ENCODE measurements at regions not wholly inside any gene's neighbourhood (a gene's known extent, or its start where the extent isn't known, plus 50 kb on each side); places are given as distances from the start of the nearest gene placed in this dataset.
"Not testable (repeated sequence)": the region's sequence is repeated elsewhere in the genome, so short reads cannot be mapped to it uniquely, and the experiment has no call there.

GRCh38 chr12:29004936-29005304 is 144.2 kb upstream of the FAR2 start:
- TF ChIP-seq CTCF (IDR thresholded peaks at IDR 0.05; ENCODE audit: unreplicated experiment), result no peak
- H3K36me3 Mint-ChIP-seq (ENCODE audit: low read depth, unreplicated experiment), result no peaks in the 10 kb centered on the region
- H3K4me3 Mint-ChIP-seq (ENCODE audit: unreplicated experiment), result no peak overlapping the region

GRCh38 chr12:29008786-29009185 is 140.3 kb upstream of the FAR2 start:
- no peak for DNase-seq (ENCODE audit: low spot score)
- no peaks in the 10 kb centered on the region for H3K27me3 Mint-ChIP-seq (ENCODE audit: unreplicated experiment)
- H3K36me3 Mint-ChIP-seq (ENCODE audit: low read depth, unreplicated experiment), result no peaks in the 10 kb centered on the region
- no peak overlapping the region for H3K4me3 Mint-ChIP-seq (ENCODE audit: unreplicated experiment)
- H3K9me3 Mint-ChIP-seq (ENCODE audit: unreplicated experiment), result no peaks in the 10 kb centered on the region
- H3K4me1 Mint-ChIP-seq (ENCODE audit: unreplicated experiment), result no peaks in the 10 kb centered on the region
- TF ChIP-seq CTCF (IDR thresholded peaks at IDR 0.05; ENCODE audit: unreplicated experiment), result no peak
- H3K27ac Mint-ChIP-seq (ENCODE audit: unreplicated experiment), result no peak overlapping the region

More at GRCh38 chr12:29004936-29005304, 144.2 kb upstream of the FAR2 start:
- no peaks in the 10 kb centered on the region for H3K4me1 Mint-ChIP-seq (ENCODE audit: unreplicated experiment)
- no peak for DNase-seq (ENCODE audit: low spot score)
- no peaks in the 10 kb centered on the region for H3K27me3 Mint-ChIP-seq (ENCODE audit: unreplicated experiment)
- H3K9me3 Mint-ChIP-seq (ENCODE audit: unreplicated experiment), result no peaks in the 10 kb centered on the region
- no peak overlapping the region for H3K27ac Mint-ChIP-seq (ENCODE audit: unreplicated experiment)

- Mint-ChIP-seq H3K27me3 (ENCODE audit: unreplicated experiment) (no peaks in the 10 kb centered on the region), H3K9me3 (ENCODE audit: unreplicated experiment) (no peaks in the 10 kb centered on the region), H3K4me1 (ENCODE audit: unreplicated experiment) (no peaks in the 10 kb centered on the region), H3K36me3 (ENCODE audit: low read depth, unreplicated experiment) (no peaks in the 10 kb centered on the region), H3K4me3 (ENCODE audit: unreplicated experiment) (no peak overlapping the region), H3K27ac (ENCODE audit: unreplicated experiment) (no peak overlapping the region)
- TF ChIP-seq CTCF (IDR thresholded peaks at IDR 0.05; ENCODE audit: unreplicated experiment), result no peak
- no peak for DNase-seq (ENCODE audit: low spot score)
Measured at GRCh38 chr12:29012673-29013072, 136.4 kb upstream of the FAR2 start.

GRCh38 chr12:29017532-29017931 is 131.5 kb upstream of the FAR2 start:
- not testable (repeated sequence) for H3K36me3 Mint-ChIP-seq (ENCODE audit: low read depth, unreplicated experiment); H3K27me3 Mint-ChIP-seq (ENCODE audit: unreplicated experiment); H3K27ac Mint-ChIP-seq (ENCODE audit: unreplicated experiment); H3K4me3 Mint-ChIP-seq (ENCODE audit: unreplicated experiment); DNase-seq (ENCODE audit: low spot score); H3K9me3 Mint-ChIP-seq (ENCODE audit: unreplicated experiment); H3K4me1 Mint-ChIP-seq (ENCODE audit: unreplicated experiment)

GRCh38 chr12:29023436-29024076 is 125.5 kb upstream of the FAR2 start:
- Mint-ChIP-seq H3K4me3 (ENCODE audit: unreplicated experiment) (no peak overlapping the region), H3K4me1 (ENCODE audit: unreplicated experiment) (peaks cover 6% of the 10 kb centered on the region), H3K27ac (ENCODE audit: unreplicated experiment) (peak overlapping the region; percentile 32), H3K9me3 (ENCODE audit: unreplicated experiment) (no peaks in the 10 kb centered on the region), H3K36me3 (ENCODE audit: low read depth, unreplicated experiment) (no peaks in the 10 kb centered on the region), H3K27me3 (ENCODE audit: unreplicated experiment) (peaks cover 1% of the 10 kb centered on the region)
- no peak for DNase-seq (ENCODE audit: low spot score)
- TF ChIP-seq CTCF (IDR thresholded peaks at IDR 0.05; ENCODE audit: unreplicated experiment), result no peak

Data from endothelial cell (in vitro differentiated cells).